Skin epidermis (tissue), 12 donors: ENCODE measurements at regions not wholly inside any gene's neighbourhood (a gene's known extent, or its start where the extent isn't known, plus 50 kb on each side); places are given as distances from the start of the nearest gene placed in this dataset.
"Not testable (repeated sequence)": the region's sequence is repeated elsewhere in the genome, so short reads cannot be mapped to it uniquely, and the experiment has no call there.

Experiments used
- H3K27ac ChIP-seq, 21 experiments: fragments of 200-600 bp; sonication (generic) in 11 of 21; one replicate each; pipeline ENCODE4 v1.5.0; 2020; ENCODE audit warnings: mild to moderate bottlenecking in 3 of 21, inconsistent platforms in 2 of 21, moderate library complexity in 2 of 21
- H3K4me3 ChIP-seq, 7 experiments: fragments of 200-600 bp; sonication (generic) in 2 of 7; one replicate each; pipeline ENCODE4 v1.5.0; 2020; ENCODE audit warnings: inconsistent platforms in 2 of 7, mild to moderate bottlenecking in 2 of 7, moderate library complexity in 1 of 7

GRCh38 chr16:86257546-86257945 is 252.8 kb upstream of the FOXF1 start:
- Histone ChIP-seq H3K4me3 (no peak overlapping the region), H3K27ac (no peak overlapping the region)

DNA sequence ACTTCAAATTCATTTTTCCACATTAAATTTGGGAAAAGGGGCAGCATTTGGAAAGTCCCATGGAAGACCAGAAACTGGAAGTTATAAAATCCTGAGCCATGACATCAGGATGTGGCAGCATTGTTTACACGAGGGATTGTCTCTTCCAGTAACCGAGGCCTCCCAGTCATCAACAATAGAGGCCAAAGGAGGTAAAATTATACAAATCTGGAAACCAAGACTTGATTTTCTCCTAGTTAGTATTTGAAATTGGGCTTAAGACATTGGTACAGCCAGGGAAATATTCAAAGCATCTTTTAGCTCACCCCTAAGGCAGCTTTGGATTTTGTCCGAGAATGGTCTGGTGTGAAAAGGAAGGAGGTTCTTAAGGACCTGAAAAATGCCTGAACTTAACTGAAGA is 251.6 kb upstream of the FOXF1 start:
- no peak overlapping the region for H3K4me3 ChIP-seq
- H3K27ac ChIP-seq: no peak overlapping the region

DNA sequence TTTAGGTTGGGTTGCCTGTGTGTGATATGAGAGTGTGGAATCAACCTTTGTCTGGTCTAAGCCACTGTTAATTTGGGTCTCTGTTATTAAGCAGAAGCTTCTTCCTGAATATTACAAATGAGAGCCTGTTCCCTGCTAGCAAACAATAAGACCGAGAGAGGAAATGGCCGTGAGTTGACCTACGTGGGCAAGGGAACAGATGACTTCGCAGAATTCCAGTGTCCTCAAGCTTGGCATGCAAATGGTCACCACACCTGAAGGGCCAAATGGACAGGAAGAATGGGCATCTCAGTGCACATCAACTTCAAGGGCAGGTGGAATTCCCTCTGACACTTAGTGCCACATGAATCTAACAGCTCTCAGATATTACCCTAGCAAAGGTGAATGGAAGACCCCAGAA is 250.8 kb upstream of the FOXF1 start:
- Histone ChIP-seq H3K27ac (no peak overlapping the region), H3K4me3 (no peak overlapping the region)

GRCh38 chr16:86261379-86261778 is 248.9 kb upstream of the FOXF1 start:
- no peak overlapping the region for H3K4me3 ChIP-seq
- no peak overlapping the region for H3K27ac ChIP-seq

- not testable (repeated sequence) for H3K27ac ChIP-seq, H3K4me3 ChIP-seq
Observed at GRCh38 chr16:86267657-86268056, 242.7 kb upstream of the FOXF1 start.

DNA sequence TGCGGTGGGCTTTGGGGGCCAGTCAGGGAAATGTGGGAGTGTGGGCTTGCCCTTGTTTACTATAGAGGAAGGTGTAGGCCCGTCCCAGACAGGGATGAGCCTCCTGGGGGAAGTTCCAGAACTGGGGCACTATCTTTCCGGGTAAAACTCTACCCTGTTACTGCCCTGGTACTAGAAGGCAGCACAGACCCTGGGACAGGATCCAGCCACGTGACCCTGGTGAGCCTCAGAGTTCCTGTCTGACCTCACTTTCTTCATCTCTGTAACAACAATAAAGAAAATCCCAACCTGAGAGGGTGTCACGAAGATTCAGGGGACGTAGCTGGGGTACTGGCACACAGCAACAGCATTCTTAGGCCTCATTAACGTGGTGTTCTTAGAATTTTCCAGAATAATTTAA is 239.6 kb upstream of the FOXF1 start:
- H3K4me3 ChIP-seq: no peak overlapping the region
- no peak overlapping the region for H3K27ac ChIP-seq

- Histone ChIP-seq H3K27ac (no peak overlapping the region), H3K4me3 (no peak overlapping the region)
Observed at GRCh38 chr16:86272744-86273143, 237.6 kb upstream of the FOXF1 start.

GRCh38 chr16:86277221-86277620 is 233.1 kb upstream of the FOXF1 start:
- H3K4me3 ChIP-seq: no peak overlapping the region
- no peak overlapping the region for H3K27ac ChIP-seq

GRCh38 chr16:86277859-86278258 is 232.5 kb upstream of the FOXF1 start:
- H3K4me3 ChIP-seq, H3K27ac ChIP-seq: not testable (repeated sequence)

GRCh38 chr16:86281421-86281820 is 228.9 kb upstream of the FOXF1 start:
- no peak overlapping the region for H3K4me3 ChIP-seq
- H3K27ac ChIP-seq: no peak overlapping the region

DNA sequence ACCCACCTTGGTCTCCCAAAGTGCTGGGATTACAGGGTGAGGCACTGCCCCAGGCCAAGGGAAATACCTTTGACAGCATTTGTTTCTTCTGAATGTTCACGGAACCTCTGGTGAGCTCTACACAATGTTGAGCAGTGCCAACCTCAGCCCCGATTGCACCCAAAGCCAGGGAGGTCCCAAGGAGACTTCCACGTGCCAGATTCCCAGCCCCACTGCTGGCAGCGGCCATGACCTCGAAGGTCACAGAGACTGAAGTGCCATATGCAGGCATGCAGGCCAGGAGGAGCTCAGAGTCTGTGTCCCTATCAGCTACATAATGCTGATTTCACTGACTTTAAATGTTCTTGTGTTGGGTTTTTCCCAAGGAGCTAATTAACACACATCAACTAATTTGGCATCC is 226.4 kb upstream of the FOXF1 start:
- H3K4me3 ChIP-seq: no peak overlapping the region
- H3K27ac ChIP-seq: no peak overlapping the region

GRCh38 chr16:86285421-86285820 is 224.9 kb upstream of the FOXF1 start:
- H3K4me3 ChIP-seq: no peak overlapping the region
- no peak overlapping the region for H3K27ac ChIP-seq

GRCh38 chr16:86285938-86286921 is 224.1 kb upstream of the FOXF1 start:
- no peak overlapping the region for H3K4me3 ChIP-seq
- H3K27ac ChIP-seq: no peak overlapping the region

DNA sequence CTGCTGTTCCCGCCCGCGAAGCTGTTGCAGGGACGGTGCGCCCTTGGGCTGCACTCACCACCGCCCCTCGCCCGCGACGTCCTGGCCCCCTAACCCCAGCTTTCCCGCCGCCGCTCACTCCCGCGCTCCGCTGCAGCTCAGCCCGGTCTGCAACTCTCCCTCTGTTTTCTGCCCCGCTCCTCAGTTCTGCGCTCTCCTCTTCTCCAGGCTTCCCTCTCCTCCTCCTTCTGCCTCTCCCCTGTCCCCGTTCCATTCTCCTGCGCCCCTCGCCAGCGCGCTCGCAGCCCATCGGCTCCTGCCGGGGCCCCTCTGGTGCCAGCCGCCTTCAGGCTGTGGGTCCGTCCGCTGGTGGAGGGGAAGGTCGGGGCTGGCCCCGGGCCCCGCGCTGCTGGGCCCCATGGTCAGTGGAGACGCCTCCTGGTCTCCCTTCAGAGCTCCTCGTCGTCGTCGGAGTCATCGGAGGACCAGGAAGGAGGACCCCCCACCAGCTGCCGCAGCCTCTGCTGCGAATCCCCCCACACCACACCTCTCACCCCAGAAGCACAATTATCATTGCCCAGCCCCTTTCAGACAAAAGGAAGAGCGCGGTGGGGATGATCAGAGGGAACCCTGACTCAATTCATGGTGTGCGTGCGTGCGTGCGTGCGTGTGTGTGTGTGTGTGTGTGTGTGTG is 223.2 kb upstream of the FOXF1 start:
- Histone ChIP-seq H3K27ac (no peak overlapping the region), H3K4me3 (no peak overlapping the region)

DNA sequence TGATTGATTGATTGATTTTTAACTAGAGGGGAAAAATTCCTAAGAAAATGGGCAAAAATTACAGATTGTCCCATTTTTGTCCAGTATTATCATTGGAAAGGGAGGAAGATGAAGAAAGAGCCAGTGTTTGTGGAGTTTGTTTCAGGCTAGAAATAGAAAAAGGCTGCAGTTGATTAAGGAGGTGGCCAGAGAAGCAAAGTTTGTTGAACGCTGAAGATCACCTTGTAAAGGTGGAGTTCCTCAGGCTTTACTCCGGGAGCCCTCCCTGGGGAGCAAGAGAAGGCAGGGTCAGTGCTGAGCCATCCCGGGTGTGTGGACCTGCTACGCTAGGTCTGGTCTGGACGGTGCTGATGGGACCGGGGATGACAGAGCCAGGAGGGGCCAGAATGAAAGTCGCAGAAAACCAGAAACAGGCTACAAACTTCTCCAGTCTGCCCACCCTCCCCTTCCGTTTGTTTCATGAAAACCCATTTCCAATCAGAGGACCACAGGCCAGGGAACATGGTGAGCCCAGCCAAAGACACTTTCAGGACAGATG is 222.6 kb upstream of the FOXF1 start:
- no peak overlapping the region for H3K27ac ChIP-seq
- H3K4me3 ChIP-seq: no peak overlapping the region

DNA sequence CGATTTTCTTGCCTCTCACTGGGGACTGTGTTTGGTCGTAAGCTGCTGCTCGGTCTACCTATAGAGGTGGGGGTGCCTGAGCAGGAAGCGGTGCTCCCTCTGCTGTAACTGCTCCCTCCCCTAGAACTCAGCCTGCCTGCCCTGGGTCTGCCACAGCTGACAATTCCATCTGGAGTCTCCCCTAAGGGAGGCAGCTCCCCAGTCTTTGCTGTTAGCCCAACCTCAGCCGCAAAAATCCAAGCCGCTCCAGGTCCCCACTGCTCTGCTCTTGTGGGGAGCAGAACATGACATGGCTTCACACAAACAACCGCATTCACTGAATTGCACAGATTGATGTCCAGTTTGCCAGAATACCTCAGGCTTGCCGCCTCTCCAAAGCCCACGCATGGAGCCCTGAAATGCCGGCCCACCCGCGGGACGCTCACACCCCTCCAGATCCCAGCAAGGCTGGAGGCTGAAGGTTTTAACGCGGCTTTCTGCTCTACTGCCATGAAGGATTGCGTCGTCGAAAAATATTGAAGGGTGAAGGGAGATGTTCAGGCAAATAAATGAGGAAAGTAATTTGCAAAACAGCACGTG is 221.5 kb upstream of the FOXF1 start:
- no peak overlapping the region for H3K27ac ChIP-seq
- H3K4me3 ChIP-seq: no peak overlapping the region

GRCh38 chr16:86289304-86289703 is 221.0 kb upstream of the FOXF1 start:
- Histone ChIP-seq H3K4me3 (no peak overlapping the region), H3K27ac (no peak overlapping the region)

DNA sequence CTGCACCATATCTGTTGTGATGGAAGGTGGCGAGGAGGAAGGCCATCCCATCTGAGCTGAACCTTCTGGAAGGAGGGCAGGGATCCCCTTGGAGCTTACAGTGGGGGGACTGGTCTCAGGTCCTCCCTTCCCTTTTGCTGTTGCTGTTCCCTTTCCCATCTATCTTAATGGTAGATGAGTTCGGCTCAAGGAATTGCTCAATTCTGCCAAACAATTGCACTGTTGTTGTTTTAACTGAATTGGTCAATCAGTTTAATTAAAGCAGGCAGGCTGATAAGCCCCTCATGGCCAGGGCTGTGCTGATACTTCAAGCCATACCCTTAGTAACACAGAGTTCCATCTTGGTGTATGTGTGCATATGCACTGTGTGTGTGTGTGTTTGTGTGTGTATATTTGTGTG is 220.4 kb upstream of the FOXF1 start:
- Histone ChIP-seq H3K4me3 (no peak overlapping the region), H3K27ac (no peak overlapping the region)

DNA sequence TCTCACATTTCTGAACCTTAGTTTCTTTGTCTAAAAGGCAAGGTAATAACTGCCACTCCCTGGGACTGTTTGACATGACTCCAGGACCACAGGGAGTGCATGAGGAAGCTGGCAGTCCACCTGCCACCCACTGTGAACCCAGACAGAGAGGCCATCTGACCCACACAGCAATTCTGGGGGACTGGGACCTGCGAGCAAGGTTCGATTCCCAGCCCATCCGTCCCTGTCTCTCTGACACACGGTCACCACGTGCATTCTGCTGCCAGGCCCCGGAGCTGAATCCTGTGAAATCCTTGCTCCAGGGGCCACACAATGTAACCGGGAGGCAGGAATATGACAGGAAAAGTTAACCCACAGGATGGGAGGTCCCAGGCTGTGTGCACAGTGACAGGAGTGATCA is 218.8 kb upstream of the FOXF1 start:
- no peak overlapping the region for H3K4me3 ChIP-seq
- no peak overlapping the region for H3K27ac ChIP-seq

DNA sequence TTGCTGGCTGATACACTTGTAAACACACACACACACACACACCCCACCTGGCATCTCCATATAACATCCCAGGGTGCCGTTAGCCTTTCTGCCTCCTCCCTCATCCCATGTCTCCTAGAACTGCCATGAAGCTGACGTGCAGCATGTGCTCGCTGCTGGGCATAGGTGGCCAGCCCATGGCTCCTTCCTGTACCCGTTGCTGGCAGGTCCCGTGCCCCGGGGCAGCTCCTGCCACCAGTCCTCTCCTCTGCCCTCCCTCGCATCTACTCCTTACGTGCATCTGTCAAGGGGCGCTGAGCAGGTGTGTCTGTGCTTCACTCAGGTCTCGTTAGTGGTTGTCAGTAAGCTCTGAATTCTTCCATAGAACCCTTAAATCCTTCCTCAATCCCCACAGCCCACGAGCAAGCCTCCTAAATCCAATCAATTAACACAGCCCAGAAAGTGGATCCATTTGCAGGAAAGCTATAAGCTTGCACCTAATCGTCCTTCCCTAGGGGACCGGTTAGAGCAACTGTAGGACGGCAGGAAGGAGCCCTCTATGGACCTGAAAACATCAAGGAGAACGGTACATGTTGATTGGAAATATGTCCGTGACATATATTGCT is 218.1 kb upstream of the FOXF1 start:
- H3K27ac ChIP-seq: no peak overlapping the region
- H3K4me3 ChIP-seq: no peak overlapping the region
